ENCODE measurements at regions not wholly inside any gene's neighbourhood (a gene's known extent, or its start where the extent isn't known, plus 50 kb on each side); places are given as distances from the start of the nearest gene placed in this dataset.

DNA sequence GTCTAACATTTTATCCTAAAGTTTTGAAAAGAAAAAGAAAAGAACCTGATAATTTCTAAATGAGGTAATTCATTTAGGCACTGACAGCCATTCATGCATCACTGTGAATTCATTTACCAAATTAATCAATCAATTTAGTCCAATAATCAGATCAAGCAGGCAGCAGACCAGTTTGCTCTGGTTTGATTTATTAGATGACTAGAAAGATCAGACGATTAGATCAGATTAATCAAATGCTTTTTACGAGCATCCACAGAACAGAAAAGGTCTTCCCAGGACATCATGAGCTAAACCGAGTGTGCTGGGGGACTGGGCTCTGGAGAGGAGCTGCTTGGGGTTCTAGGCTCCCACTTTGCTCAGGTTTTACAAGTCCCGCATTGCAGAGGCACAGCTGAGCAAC is 226.5 kb upstream of the MYO3A start:
- no peak overlapping the region for H3K4ac ChIP-seq (ENCODE audit: low read depth in 1 of 2, low read length in 2 of 2)
- peaks cover 0 to 14% of the 10 kb centered on the region in 2 experiments for H3K27me3 ChIP-seq (ENCODE audit: control insufficient read depth in 1 of 2, insufficient read depth in 1 of 2, low read length in 2 of 2)
- H3K4me3 ChIP-seq (ENCODE audit: insufficient read depth in 1 of 2, low read depth in 1 of 2, low read length in 2 of 2): no peak overlapping the region
- no peak overlapping the region for H3K4me2 ChIP-seq (ENCODE audit: low read length, poor library complexity, severe bottlenecking)
- H3K23ac ChIP-seq (ENCODE audit: low read length in 2 of 2): no peak overlapping the region
- DNase-seq: no peak
- no peak overlapping the region for H3K14ac ChIP-seq (ENCODE audit: low read length in 2 of 2)
- H2AK5ac ChIP-seq (ENCODE audit: low read length, severe bottlenecking): no peak overlapping the region
- WGBS: 82% methylated on average over 4 of the region's 4 CpGs
- no peak overlapping the region for H2BK5ac ChIP-seq (ENCODE audit: low read depth, low read length, poor library complexity, severe bottlenecking)
- no peak overlapping the region for H3K18ac ChIP-seq (ENCODE audit: low read depth in 1 of 2, low read length in 2 of 2)
- H2BK15ac ChIP-seq (ENCODE audit: low read depth, poor library complexity, severe bottlenecking): no peak overlapping the region
- H3K4me1 ChIP-seq (ENCODE audit: control insufficient read depth, insufficient read depth, low read depth, low read length): no peaks in the 10 kb centered on the region
- no peaks in the 10 kb centered on the region for H3K79me1 ChIP-seq (replicated peaks; ENCODE audit: low read length, poor library complexity, severe bottlenecking)
- H2BK12ac ChIP-seq (ENCODE audit: low read length in 2 of 2): no peak overlapping the region
- H4K91ac ChIP-seq (ENCODE audit: low read length): no peak overlapping the region
- no peaks in the 10 kb centered on the region for H3K9me3 ChIP-seq (ENCODE audit: control insufficient read depth, low read length)
- H3K9ac ChIP-seq (ENCODE audit: low read length): no peak overlapping the region
- no peak overlapping the region for H2BK120ac ChIP-seq (ENCODE audit: low read depth, low read length)
- H3K36me3 ChIP-seq (ENCODE audit: control insufficient read depth in 1 of 2, insufficient read depth in 2 of 2, low read depth in 1 of 2, low read length in 2 of 2): no peaks in the 10 kb centered on the region
- H4K8ac ChIP-seq (ENCODE audit: low read length): no peak overlapping the region
- H3K27ac ChIP-seq (ENCODE audit: low read length, poor library complexity, severe bottlenecking): no peak overlapping the region
- H2AFZ ChIP-seq (ENCODE audit: low read depth, low read length): no peak overlapping the region

GRCh38 chr10:25707976-25708671 is 225.9 kb upstream of the MYO3A start:
- Histone ChIP-seq H3K36me3 (ENCODE audit: control insufficient read depth in 1 of 2, insufficient read depth in 2 of 2, low read depth in 1 of 2, low read length in 2 of 2) (no peaks in the 10 kb centered on the region), H3K14ac (ENCODE audit: low read length in 2 of 2) (no peak overlapping the region), H3K9ac (ENCODE audit: low read length) (no peak overlapping the region), H3K4ac (ENCODE audit: low read depth in 1 of 2, low read length in 2 of 2) (no peak overlapping the region), H3K4me3 (ENCODE audit: insufficient read depth in 1 of 2, low read depth in 1 of 2, low read length in 2 of 2) (no peak overlapping the region), H3K9me3 (ENCODE audit: control insufficient read depth, low read length) (no peaks in the 10 kb centered on the region), H3K23ac (ENCODE audit: low read length in 2 of 2) (no peak overlapping the region), H4K91ac (ENCODE audit: low read length) (no peak overlapping the region), H2BK12ac (ENCODE audit: low read length in 2 of 2) (no peak overlapping the region), H2BK5ac (ENCODE audit: low read depth, low read length, poor library complexity, severe bottlenecking) (no peak overlapping the region), H2AFZ (ENCODE audit: low read depth, low read length) (no peak overlapping the region), H3K4me2 (ENCODE audit: low read length, poor library complexity, severe bottlenecking) (no peak overlapping the region), H3K79me1 (replicated peaks; ENCODE audit: low read length, poor library complexity, severe bottlenecking) (no peaks in the 10 kb centered on the region), H4K8ac (ENCODE audit: low read length) (no peak overlapping the region), H2BK15ac (ENCODE audit: low read depth, poor library complexity, severe bottlenecking) (no peak overlapping the region), H2AK5ac (ENCODE audit: low read length, severe bottlenecking) (no peak overlapping the region), H3K27me3 (ENCODE audit: control insufficient read depth in 1 of 2, insufficient read depth in 1 of 2, low read length in 2 of 2) (peaks cover 0 to 14% of the 10 kb centered on the region in 2 experiments), H2BK120ac (ENCODE audit: low read depth, low read length) (no peak overlapping the region), H3K18ac (ENCODE audit: low read depth in 1 of 2, low read length in 2 of 2) (no peak overlapping the region), H3K27ac (ENCODE audit: low read length, poor library complexity, severe bottlenecking) (no peak overlapping the region), H3K4me1 (ENCODE audit: control insufficient read depth, insufficient read depth, low read depth, low read length) (no peaks in the 10 kb centered on the region)
- no peak for DNase-seq
- WGBS: 84% methylated on average over 8 of the region's 8 CpGs

DNA sequence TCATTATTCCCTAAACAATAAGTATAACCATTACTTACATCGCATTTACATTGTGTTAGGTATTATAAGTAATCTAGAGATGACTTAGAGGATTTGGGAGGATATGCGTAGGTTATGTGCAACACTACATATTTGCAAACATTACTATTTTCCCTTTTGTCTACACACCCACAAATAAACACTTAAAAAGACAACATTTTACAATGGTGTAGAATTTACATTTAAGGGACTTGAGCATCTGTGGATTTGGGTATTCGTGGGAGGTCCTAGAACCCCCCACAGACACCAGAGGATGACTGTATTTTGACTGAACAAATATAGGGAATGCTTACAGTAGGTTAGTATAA is 220.2 kb upstream of the MYO3A start:
- DNase-seq: no peak
- Histone ChIP-seq H2BK15ac (ENCODE audit: low read depth, poor library complexity, severe bottlenecking) (no peak overlapping the region), H3K4me1 (ENCODE audit: control insufficient read depth, insufficient read depth, low read depth, low read length) (no peaks in the 10 kb centered on the region), H2AFZ (ENCODE audit: low read depth, low read length) (no peak overlapping the region), H2AK5ac (ENCODE audit: low read length, severe bottlenecking) (no peak overlapping the region), H3K9me3 (ENCODE audit: control insufficient read depth, low read length) (no peaks in the 10 kb centered on the region), H3K14ac (ENCODE audit: low read length in 2 of 2) (no peak overlapping the region), H2BK5ac (ENCODE audit: low read depth, low read length, poor library complexity, severe bottlenecking) (no peak overlapping the region), H3K18ac (ENCODE audit: low read depth in 1 of 2, low read length in 2 of 2) (no peak overlapping the region), H3K4me2 (ENCODE audit: low read length, poor library complexity, severe bottlenecking) (no peak overlapping the region), H3K27ac (ENCODE audit: low read length, poor library complexity, severe bottlenecking) (no peak overlapping the region), H3K23ac (ENCODE audit: low read length in 2 of 2) (no peak overlapping the region), H4K8ac (ENCODE audit: low read length) (no peak overlapping the region), H3K79me1 (replicated peaks; ENCODE audit: low read length, poor library complexity, severe bottlenecking) (no peaks in the 10 kb centered on the region), H2BK12ac (ENCODE audit: low read length in 2 of 2) (no peak overlapping the region), H3K36me3 (ENCODE audit: control insufficient read depth in 1 of 2, insufficient read depth in 2 of 2, low read depth in 1 of 2, low read length in 2 of 2) (no peaks in the 10 kb centered on the region), H2BK120ac (ENCODE audit: low read depth, low read length) (no peak overlapping the region), H3K9ac (ENCODE audit: low read length) (no peak overlapping the region), H4K91ac (ENCODE audit: low read length) (no peak overlapping the region), H3K27me3 (ENCODE audit: control insufficient read depth in 1 of 2, insufficient read depth in 1 of 2, low read length in 2 of 2) (peaks cover 0 to 8% of the 10 kb centered on the region in 2 experiments), H3K4ac (ENCODE audit: low read depth in 1 of 2, low read length in 2 of 2) (no peak overlapping the region), H3K4me3 (ENCODE audit: insufficient read depth in 1 of 2, low read depth in 1 of 2, low read length in 2 of 2) (no peak overlapping the region)
- WGBS: 40% methylated on average over 1 of the region's 3 CpGs

DNA sequence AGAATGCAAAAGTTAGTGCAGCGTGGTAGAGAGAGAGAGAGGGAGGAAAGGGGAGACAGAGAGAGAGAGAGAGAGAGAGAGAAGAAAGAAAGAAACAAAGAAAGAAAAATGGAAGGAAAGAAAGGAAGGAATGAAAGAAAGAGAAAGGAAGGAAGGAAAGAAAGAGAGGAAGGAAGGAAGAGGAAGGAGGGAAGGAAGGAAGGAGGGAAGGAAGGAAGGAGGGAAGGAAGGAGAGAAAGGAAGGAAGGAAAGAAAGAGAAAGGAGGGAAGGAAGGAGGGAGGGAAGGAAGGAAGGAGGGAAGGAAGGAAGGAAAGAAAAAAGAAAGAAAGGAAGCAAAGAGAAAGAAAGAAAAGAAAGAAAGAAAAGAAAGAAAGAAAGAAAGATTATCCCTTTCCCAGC is 209.8 kb upstream of the MYO3A start:
- no peak overlapping the region for H2BK12ac ChIP-seq (ENCODE audit: low read length in 2 of 2)
- no peaks in the 10 kb centered on the region for H3K9me3 ChIP-seq (ENCODE audit: control insufficient read depth, low read length)
- H3K4me3 ChIP-seq (ENCODE audit: insufficient read depth in 1 of 2, low read depth in 1 of 2, low read length in 2 of 2): no peak overlapping the region
- no peak overlapping the region for H3K4me2 ChIP-seq (ENCODE audit: low read length, poor library complexity, severe bottlenecking)
- H3K79me1 ChIP-seq (replicated peaks; ENCODE audit: low read length, poor library complexity, severe bottlenecking): no peaks in the 10 kb centered on the region
- H3K9ac ChIP-seq (ENCODE audit: low read length): no peak overlapping the region
- H4K8ac ChIP-seq (ENCODE audit: low read length): no peak overlapping the region
- DNase-seq: no peak
- H3K4me1 ChIP-seq (ENCODE audit: control insufficient read depth, insufficient read depth, low read depth, low read length): no peaks in the 10 kb centered on the region
- no peak overlapping the region for H3K4ac ChIP-seq (ENCODE audit: low read depth in 1 of 2, low read length in 2 of 2)
- H3K27ac ChIP-seq (ENCODE audit: low read length, poor library complexity, severe bottlenecking): no peak overlapping the region
- WGBS: 65% methylated on average over 1 of the region's 1 CpG
- no peak overlapping the region for H2AK5ac ChIP-seq (ENCODE audit: low read length, severe bottlenecking)
- H3K23ac ChIP-seq (ENCODE audit: low read length in 2 of 2): no peak overlapping the region
- no peak overlapping the region for H2AFZ ChIP-seq (ENCODE audit: low read depth, low read length)
- H2BK15ac ChIP-seq (ENCODE audit: low read depth, poor library complexity, severe bottlenecking): no peak overlapping the region
- no peaks in the 10 kb centered on the region for H3K36me3 ChIP-seq (ENCODE audit: control insufficient read depth in 1 of 2, insufficient read depth in 2 of 2, low read depth in 1 of 2, low read length in 2 of 2)
- no peak overlapping the region for H3K14ac ChIP-seq (ENCODE audit: low read length in 2 of 2)
- H2BK5ac ChIP-seq (ENCODE audit: low read depth, low read length, poor library complexity, severe bottlenecking): no peak overlapping the region
- H4K91ac ChIP-seq (ENCODE audit: low read length): no peak overlapping the region
- peaks cover 4 to 6% of the 10 kb centered on the region in 2 experiments for H3K27me3 ChIP-seq (ENCODE audit: control insufficient read depth in 1 of 2, insufficient read depth in 1 of 2, low read length in 2 of 2)
- H3K18ac ChIP-seq (ENCODE audit: low read depth in 1 of 2, low read length in 2 of 2): no peak overlapping the region
- no peak overlapping the region for H2BK120ac ChIP-seq (ENCODE audit: low read depth, low read length)

All from mesenchymal stem cell (in vitro differentiated cells and primary cell).